ENCODE measurements at regions not wholly inside any gene's neighbourhood (a gene's known extent, or its start where the extent isn't known, plus 50 kb on each side); places are given as distances from the start of the nearest gene placed in this dataset.

DNA sequence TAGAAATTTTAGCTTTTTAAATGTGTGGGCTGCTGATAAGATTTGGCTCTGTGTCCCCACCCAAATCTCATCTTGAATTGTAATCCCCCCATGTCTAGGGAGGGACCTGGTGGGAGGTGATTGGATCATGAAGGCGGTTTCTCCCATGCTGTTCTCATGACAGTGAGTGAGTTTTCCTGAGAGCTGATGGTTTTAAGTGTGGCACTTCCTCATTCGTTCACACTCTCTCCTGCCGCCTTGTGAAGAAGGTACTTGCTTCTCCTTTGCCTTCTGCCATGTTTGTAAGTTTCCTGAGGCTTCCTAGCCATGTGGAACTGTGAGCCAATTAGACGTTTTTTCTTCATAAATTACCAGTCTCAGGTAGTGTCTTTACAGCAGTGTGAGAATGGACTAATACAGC lies 127.8 kb upstream of the MVB12B start:
- TF ChIP-seq, protein P1, sequence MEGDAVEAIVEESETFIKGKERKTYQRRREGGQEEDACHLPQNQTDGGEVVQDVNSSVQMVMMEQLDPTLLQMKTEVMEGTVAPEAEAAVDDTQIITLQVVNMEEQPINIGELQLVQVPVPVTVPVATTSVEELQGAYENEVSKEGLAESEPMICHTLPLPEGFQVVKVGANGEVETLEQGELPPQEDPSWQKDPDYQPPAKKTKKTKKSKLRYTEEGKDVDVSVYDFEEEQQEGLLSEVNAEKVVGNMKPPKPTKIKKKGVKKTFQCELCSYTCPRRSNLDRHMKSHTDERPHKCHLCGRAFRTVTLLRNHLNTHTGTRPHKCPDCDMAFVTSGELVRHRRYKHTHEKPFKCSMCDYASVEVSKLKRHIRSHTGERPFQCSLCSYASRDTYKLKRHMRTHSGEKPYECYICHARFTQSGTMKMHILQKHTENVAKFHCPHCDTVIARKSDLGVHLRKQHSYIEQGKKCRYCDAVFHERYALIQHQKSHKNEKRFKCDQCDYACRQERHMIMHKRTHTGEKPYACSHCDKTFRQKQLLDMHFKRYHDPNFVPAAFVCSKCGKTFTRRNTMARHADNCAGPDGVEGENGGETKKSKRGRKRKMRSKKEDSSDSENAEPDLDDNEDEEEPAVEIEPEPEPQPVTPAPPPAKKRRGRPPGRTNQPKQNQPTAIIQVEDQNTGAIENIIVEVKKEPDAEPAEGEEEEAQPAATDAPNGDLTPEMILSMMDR (IDR thresholded peaks at IDR 0.05; ENCODE audit: poor library complexity, severe bottlenecking) = no peak
- no peak for TF ChIP-seq MXI1 (conservative IDR thresholded peaks at IDR 0.05; ENCODE audit: poor library complexity, severe bottlenecking)
- TF ChIP-seq EP300 (conservative IDR thresholded peaks at IDR 0.05; ENCODE audit: poor library complexity, severe bottlenecking) = no peak
- TF ChIP-seq EZH2 (IDR thresholded peaks at IDR 0.05; ENCODE audit: borderline replicate concordance, insufficient read depth, low read length, poor library complexity, severe bottlenecking) = no peak
- TF ChIP-seq POLR2AphosphoS5 (IDR thresholded peaks at IDR 0.05) = no peak
- TF ChIP-seq, protein P2, sequence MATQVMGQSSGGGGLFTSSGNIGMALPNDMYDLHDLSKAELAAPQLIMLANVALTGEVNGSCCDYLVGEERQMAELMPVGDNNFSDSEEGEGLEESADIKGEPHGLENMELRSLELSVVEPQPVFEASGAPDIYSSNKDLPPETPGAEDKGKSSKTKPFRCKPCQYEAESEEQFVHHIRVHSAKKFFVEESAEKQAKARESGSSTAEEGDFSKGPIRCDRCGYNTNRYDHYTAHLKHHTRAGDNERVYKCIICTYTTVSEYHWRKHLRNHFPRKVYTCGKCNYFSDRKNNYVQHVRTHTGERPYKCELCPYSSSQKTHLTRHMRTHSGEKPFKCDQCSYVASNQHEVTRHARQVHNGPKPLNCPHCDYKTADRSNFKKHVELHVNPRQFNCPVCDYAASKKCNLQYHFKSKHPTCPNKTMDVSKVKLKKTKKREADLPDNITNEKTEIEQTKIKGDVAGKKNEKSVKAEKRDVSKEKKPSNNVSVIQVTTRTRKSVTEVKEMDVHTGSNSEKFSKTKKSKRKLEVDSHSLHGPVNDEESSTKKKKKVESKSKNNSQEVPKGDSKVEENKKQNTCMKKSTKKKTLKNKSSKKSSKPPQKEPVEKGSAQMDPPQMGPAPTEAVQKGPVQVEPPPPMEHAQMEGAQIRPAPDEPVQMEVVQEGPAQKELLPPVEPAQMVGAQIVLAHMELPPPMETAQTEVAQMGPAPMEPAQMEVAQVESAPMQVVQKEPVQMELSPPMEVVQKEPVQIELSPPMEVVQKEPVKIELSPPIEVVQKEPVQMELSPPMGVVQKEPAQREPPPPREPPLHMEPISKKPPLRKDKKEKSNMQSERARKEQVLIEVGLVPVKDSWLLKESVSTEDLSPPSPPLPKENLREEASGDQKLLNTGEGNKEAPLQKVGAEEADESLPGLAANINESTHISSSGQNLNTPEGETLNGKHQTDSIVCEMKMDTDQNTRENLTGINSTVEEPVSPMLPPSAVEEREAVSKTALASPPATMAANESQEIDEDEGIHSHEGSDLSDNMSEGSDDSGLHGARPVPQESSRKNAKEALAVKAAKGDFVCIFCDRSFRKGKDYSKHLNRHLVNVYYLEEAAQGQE (IDR thresholded peaks at IDR 0.05; ENCODE audit: borderline replicate concordance) = no peak
- TF ChIP-seq RAD21 (conservative IDR thresholded peaks at IDR 0.05) = no peak
